Osteocyte (in vitro differentiated cells): ENCODE measurements at regions not wholly inside any gene's neighbourhood (a gene's known extent, or its start where the extent isn't known, plus 50 kb on each side); places are given as distances from the start of the nearest gene placed in this dataset.

Source experiments
- DNase-seq: peaks from one replicate; pipeline ENCODE4 v3.0.0; 2021; ENCODE audit warnings: mixed read lengths; ENCODE audit not compliant: unreplicated experiment; ENCODE audit errors: extremely low spot score
- H3K27ac Mint-ChIP-seq: one replicate; pipeline ENCODE4 v1.8.0; 2021; ENCODE audit warnings: mild to moderate bottlenecking, mixed read lengths; ENCODE audit not compliant: unreplicated experiment
- H3K27me3 Mint-ChIP-seq: one replicate; pipeline ENCODE4 v1.8.0; 2021; ENCODE audit warnings: mixed read lengths; ENCODE audit not compliant: unreplicated experiment
- H3K36me3 Mint-ChIP-seq: one replicate; pipeline ENCODE4 v1.8.0; 2021; ENCODE audit warnings: mixed read lengths; ENCODE audit not compliant: unreplicated experiment
- H3K4me1 Mint-ChIP-seq: one replicate; pipeline ENCODE4 v1.8.0; 2021; ENCODE audit warnings: mixed read lengths; ENCODE audit not compliant: unreplicated experiment
- H3K4me3 Mint-ChIP-seq: one replicate; pipeline ENCODE4 v1.8.0; 2021; ENCODE audit warnings: mild to moderate bottlenecking, moderate library complexity, mixed read lengths; ENCODE audit not compliant: unreplicated experiment
- H3K9me3 Mint-ChIP-seq: one replicate; pipeline ENCODE4 v1.8.0; 2021; ENCODE audit warnings: mixed read lengths; ENCODE audit not compliant: unreplicated experiment
- TF ChIP-seq, protein P1 (sequence below): fragments of 200-600 bp; sonication (generic); IDR thresholded peaks from 2 replicates; pipeline ENCODE4 v1.5.0; 2021; ENCODE audit warnings: antibody characterized with exemption, mild to moderate bottlenecking, moderate library complexity

DNA sequence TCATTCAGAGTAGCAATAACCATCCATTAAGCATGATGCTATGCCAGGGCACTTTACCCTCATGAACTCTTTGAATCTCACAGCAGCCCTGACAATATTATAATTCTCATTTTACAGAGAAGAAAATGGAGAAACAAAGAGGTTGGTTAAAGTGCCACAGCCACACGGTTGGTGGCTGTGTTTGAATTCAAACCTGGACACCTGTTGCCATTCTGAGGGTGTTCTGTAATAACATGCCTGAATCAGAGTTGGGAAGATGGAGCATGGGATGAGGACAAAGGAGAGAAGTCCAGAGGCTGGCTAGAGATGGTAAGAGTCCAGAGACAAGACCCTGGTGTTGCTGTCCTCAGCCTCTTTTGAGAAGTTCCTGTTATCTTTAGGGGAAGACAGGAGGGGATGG lies 127.7 kb downstream of the DHX35 start:
- DNase-seq = no peak
- no peaks in the 10 kb centered on the region for H3K9me3 Mint-ChIP-seq
- no peaks in the 10 kb centered on the region for H3K4me1 Mint-ChIP-seq
- peaks cover 2% of the 10 kb centered on the region for H3K27me3 Mint-ChIP-seq
- H3K4me3 Mint-ChIP-seq = no peak overlapping the region
- TF ChIP-seq, protein P1, sequence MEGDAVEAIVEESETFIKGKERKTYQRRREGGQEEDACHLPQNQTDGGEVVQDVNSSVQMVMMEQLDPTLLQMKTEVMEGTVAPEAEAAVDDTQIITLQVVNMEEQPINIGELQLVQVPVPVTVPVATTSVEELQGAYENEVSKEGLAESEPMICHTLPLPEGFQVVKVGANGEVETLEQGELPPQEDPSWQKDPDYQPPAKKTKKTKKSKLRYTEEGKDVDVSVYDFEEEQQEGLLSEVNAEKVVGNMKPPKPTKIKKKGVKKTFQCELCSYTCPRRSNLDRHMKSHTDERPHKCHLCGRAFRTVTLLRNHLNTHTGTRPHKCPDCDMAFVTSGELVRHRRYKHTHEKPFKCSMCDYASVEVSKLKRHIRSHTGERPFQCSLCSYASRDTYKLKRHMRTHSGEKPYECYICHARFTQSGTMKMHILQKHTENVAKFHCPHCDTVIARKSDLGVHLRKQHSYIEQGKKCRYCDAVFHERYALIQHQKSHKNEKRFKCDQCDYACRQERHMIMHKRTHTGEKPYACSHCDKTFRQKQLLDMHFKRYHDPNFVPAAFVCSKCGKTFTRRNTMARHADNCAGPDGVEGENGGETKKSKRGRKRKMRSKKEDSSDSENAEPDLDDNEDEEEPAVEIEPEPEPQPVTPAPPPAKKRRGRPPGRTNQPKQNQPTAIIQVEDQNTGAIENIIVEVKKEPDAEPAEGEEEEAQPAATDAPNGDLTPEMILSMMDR = no peak
- H3K27ac Mint-ChIP-seq = no peak overlapping the region
- H3K36me3 Mint-ChIP-seq = no peaks in the 10 kb centered on the region
